ENCODE measurements at regions not wholly inside any gene's neighbourhood (a gene's known extent, or its start where the extent isn't known, plus 50 kb on each side); places are given as distances from the start of the nearest gene placed in this dataset.
"Not testable (repeated sequence)": the region's sequence is repeated elsewhere in the genome, so short reads cannot be mapped to it uniquely, and the experiment has no call there.

- no peak for DNase-seq (ENCODE audit: low spot score)
Observed at GRCh38 chr1:41980827-41981653, 62.3 kb upstream of the HIVEP3 start.

GRCh38 chr1:41978986-41979385, 60.3 kb upstream of the HIVEP3 start:
- DNase-seq (ENCODE audit: low spot score), result no peak

GRCh38 chr1:41977326-41977725, 58.6 kb upstream of the HIVEP3 start:
- DNase-seq (ENCODE audit: low spot score), result no peak

- no peak for DNase-seq (ENCODE audit: low spot score)
Observed at GRCh38 chr1:41976671-41977070, 57.9 kb upstream of the HIVEP3 start.

- no peak for DNase-seq (ENCODE audit: low spot score)
Observed at GRCh38 chr1:41975850-41976569, 57.3 kb upstream of the HIVEP3 start.

- DNase-seq (ENCODE audit: low spot score), result no peak
Observed at GRCh38 chr1:41975121-41975520, 56.4 kb upstream of the HIVEP3 start.

GRCh38 chr1:41968557-41968956, 49.8 kb upstream of the HIVEP3 start:
- DNase-seq (ENCODE audit: low spot score), result not testable (repeated sequence)

Data from hematopoietic multipotent progenitor cell treated with erythropoietin and hydrocortisone succinate and interleukin-3 and kit ligand, for 15 days (in vitro differentiated cells).